Neural progenitor cell (in vitro differentiated cells): ENCODE measurements at regions not wholly inside any gene's neighbourhood (a gene's known extent, or its start where the extent isn't known, plus 50 kb on each side); places are given as distances from the start of the nearest gene placed in this dataset.

Experiments used
- DNase-seq: peaks from one replicate; pipeline ENCODE4 v3.0.0-alpha.2; 2016; ENCODE audit warnings: low spot score
- H2AFZ ChIP-seq: fragments of 200-600 bp; sonication (generic); replicated peaks from 2 replicates; pipeline ENCODE4 v1.6.1; 2016; ENCODE audit warnings: antibody characterized with exemption
- H3F3A ChIP-seq: fragments of 200-600 bp; sonication (generic); 2 replicates; pipeline ENCODE4 v1.6.1; 2016; ENCODE audit warnings: antibody characterized with exemption, low read depth
- H3K27ac ChIP-seq: fragments of 200-600 bp; sonication (generic); 2 replicates; pipeline ENCODE4 v1.5.1; 2016; ENCODE audit warnings: mild to moderate bottlenecking
- H3K27me3 ChIP-seq: fragments of 200-600 bp; sonication (generic); 2 replicates; pipeline ENCODE4 v1.6.1; 2016; ENCODE audit warnings: mild to moderate bottlenecking, moderate library complexity
- H3K36me3 ChIP-seq: fragments of 200-600 bp; sonication (generic); 2 replicates; pipeline ENCODE4 v1.5.1; 2016
- H3K4me1 ChIP-seq: fragments of 200-600 bp; sonication (generic); 2 replicates; pipeline ENCODE4 v1.6.1; 2016; ENCODE audit warnings: mixed run types
- H3K4me2 ChIP-seq: fragments of 200-600 bp; sonication (generic); 2 replicates; pipeline ENCODE4 v1.6.1; 2016
- H3K4me3 ChIP-seq: fragments of 200-600 bp; sonication (generic); 2 replicates; pipeline ENCODE4 v1.5.1; 2016
- H3K79me2 ChIP-seq: fragments of 200-600 bp; sonication (generic); 2 replicates; pipeline ENCODE4 v1.6.1; 2016; ENCODE audit warnings: low read depth
- H3K9ac ChIP-seq: fragments of 200-600 bp; sonication (generic); 2 replicates; pipeline ENCODE4 v1.6.1; 2016
- H3K9me3 ChIP-seq: fragments of 200-600 bp; sonication (generic); 2 replicates; pipeline ENCODE4 v1.5.1; 2016; ENCODE audit warnings: low read depth
- H4K20me1 ChIP-seq: fragments of 200-600 bp; sonication (generic); 2 replicates; pipeline ENCODE4 v1.6.1; 2016; ENCODE audit warnings: low read depth
- H3K27ac Mint-ChIP-seq: 3 replicates; pipeline ENCODE4 v1.8.0; 2021; ENCODE audit warnings: mixed read lengths
- H3K27me3 Mint-ChIP-seq: 2 replicates; pipeline ENCODE4 v1.8.0; 2022; ENCODE audit warnings: low read depth, mild to moderate bottlenecking, inconsistent platforms, moderate library complexity, mixed read lengths; ENCODE audit not compliant: insufficient read depth
- H3K36me3 Mint-ChIP-seq: 3 replicates; pipeline ENCODE4 v1.8.0; 2021; ENCODE audit warnings: mixed read lengths
- H3K4me1 Mint-ChIP-seq: 3 replicates; pipeline ENCODE4 v1.8.0; 2021; ENCODE audit warnings: mixed read lengths
- H3K4me3 Mint-ChIP-seq: 3 replicates; pipeline ENCODE4 v1.8.0; 2021; ENCODE audit warnings: mild to moderate bottlenecking, moderate library complexity, mixed read lengths
- H3K9me3 Mint-ChIP-seq: 3 replicates; pipeline ENCODE4 v1.8.0; 2020; ENCODE audit warnings: mixed read lengths
- CTCF ChIP-seq: fragments of 200-600 bp; sonication (generic); IDR thresholded peaks from 2 replicates; pipeline ENCODE4 v1.5.1; 2017; ENCODE audit warnings: antibody characterized with exemption, mild to moderate bottlenecking
- EZH2 ChIP-seq: fragments of 200-600 bp; sonication (generic); IDR thresholded peaks from 2 replicates; pipeline ENCODE4 v1.6.1; 2017; ENCODE audit warnings: antibody characterized with exemption, mild to moderate bottlenecking, moderate library complexity
- EZH2phosphoT487 ChIP-seq: fragments of 200-600 bp; sonication (generic); IDR thresholded peaks from 2 replicates; pipeline ENCODE4 v1.6.1; 2017; ENCODE audit warnings: antibody characterized with exemption

DNA sequence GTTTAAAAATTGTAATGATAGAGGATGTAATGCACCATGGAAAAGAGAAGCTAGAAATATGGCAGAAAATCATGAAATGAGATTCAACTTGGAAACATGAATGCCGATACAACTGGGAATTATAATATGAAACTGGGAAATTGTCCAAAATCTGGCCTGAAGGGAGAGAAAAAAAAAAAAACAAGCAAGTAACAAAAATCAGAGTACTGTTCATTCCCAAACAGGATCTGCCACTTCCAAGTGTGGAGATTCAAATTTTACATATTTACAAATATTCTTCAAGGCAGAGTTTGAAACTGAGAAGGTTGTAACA, 56.6 kb upstream of the MOCS2 start:
- Histone ChIP-seq H3K4me3 (no peak overlapping the region), H3K36me3 (no peaks in the 10 kb centered on the region), H4K20me1 (no peaks in the 10 kb centered on the region), H2AFZ (no peak overlapping the region), H3K4me1 (no peaks in the 10 kb centered on the region), H3K27me3 (no peaks in the 10 kb centered on the region), H3K9me3 (no peaks in the 10 kb centered on the region), H3K27ac (no peak overlapping the region), H3K79me2 (no peaks in the 10 kb centered on the region), H3F3A (no peaks in the 10 kb centered on the region), H3K9ac (no peak overlapping the region), H3K4me2 (no peak overlapping the region)
- DNase-seq, result no peak
- Mint-ChIP-seq H3K4me3 (no peak overlapping the region), H3K36me3 (no peaks in the 10 kb centered on the region), H3K27ac (no peak overlapping the region), H3K27me3 (no peaks in the 10 kb centered on the region), H3K9me3 (no peaks in the 10 kb centered on the region), H3K4me1 (no peaks in the 10 kb centered on the region)
- TF ChIP-seq EZH2phosphoT487, result no peak
- TF ChIP-seq EZH2, result no peak
- TF ChIP-seq CTCF, result no peak

GRCh38 chr5:53167836-53168235, 58.3 kb upstream of the MOCS2 start:
- Histone ChIP-seq H3F3A (no peaks in the 10 kb centered on the region), H3K4me1 (no peaks in the 10 kb centered on the region), H3K9me3 (no peaks in the 10 kb centered on the region), H3K27ac (no peak overlapping the region), H3K27me3 (no peaks in the 10 kb centered on the region), H2AFZ (no peak overlapping the region), H3K9ac (no peak overlapping the region), H3K36me3 (no peaks in the 10 kb centered on the region), H3K79me2 (no peaks in the 10 kb centered on the region), H3K4me3 (no peak overlapping the region), H4K20me1 (no peaks in the 10 kb centered on the region), H3K4me2 (no peak overlapping the region)
- Mint-ChIP-seq H3K9me3 (no peaks in the 10 kb centered on the region), H3K36me3 (no peaks in the 10 kb centered on the region), H3K27ac (no peak overlapping the region), H3K4me1 (no peaks in the 10 kb centered on the region), H3K27me3 (no peaks in the 10 kb centered on the region), H3K4me3 (no peak overlapping the region)
- TF ChIP-seq EZH2phosphoT487 (no peak), EZH2 (no peak), CTCF (no peak)
- no peak for DNase-seq

DNA sequence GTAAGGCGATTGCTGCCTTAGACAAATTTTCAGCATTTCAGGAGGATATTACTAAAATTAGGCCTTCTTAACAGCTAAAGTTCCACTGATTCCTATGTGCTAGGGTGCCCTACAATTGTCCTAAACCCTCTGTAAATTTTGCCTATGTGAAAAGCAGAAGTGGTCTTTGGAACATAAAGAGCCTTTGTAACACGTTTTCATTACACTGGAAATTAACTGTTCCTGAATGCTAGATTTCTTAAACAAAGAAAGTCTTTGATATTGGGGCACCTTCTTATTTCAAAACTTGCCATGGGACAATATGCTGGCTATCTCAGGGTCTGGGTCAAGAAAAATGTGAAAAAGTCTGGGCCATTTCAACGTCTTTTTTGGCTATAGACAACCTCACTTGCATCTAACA, 60.4 kb upstream of the MOCS2 start:
- no peaks in the 10 kb centered on the region for H3K4me1 ChIP-seq
- no peaks in the 10 kb centered on the region for H3K79me2 ChIP-seq
- H3K27me3 ChIP-seq, result no peaks in the 10 kb centered on the region
- no peaks in the 10 kb centered on the region for H3K9me3 ChIP-seq
- no peaks in the 10 kb centered on the region for H3K27me3 Mint-ChIP-seq
- no peak for TF ChIP-seq EZH2
- TF ChIP-seq EZH2phosphoT487, result no peak
- no peak for TF ChIP-seq CTCF
- no peak overlapping the region for H3K4me3 ChIP-seq
- no peaks in the 10 kb centered on the region for H3K4me1 Mint-ChIP-seq
- no peaks in the 10 kb centered on the region for H3K36me3 ChIP-seq
- H3K27ac Mint-ChIP-seq, result no peak overlapping the region
- no peak for DNase-seq
- H3K9ac ChIP-seq, result no peak overlapping the region
- H4K20me1 ChIP-seq, result no peaks in the 10 kb centered on the region
- no peaks in the 10 kb centered on the region for H3K36me3 Mint-ChIP-seq
- no peak overlapping the region for H3K4me3 Mint-ChIP-seq
- H3K27ac ChIP-seq, result no peak overlapping the region
- no peak overlapping the region for H2AFZ ChIP-seq
- no peaks in the 10 kb centered on the region for H3K9me3 Mint-ChIP-seq
- no peak overlapping the region for H3K4me2 ChIP-seq
- H3F3A ChIP-seq, result no peaks in the 10 kb centered on the region
